Gastroesophageal sphincter (tissue), 4 donors: ENCODE measurements at regions not wholly inside any gene's neighbourhood (a gene's known extent, or its start where the extent isn't known, plus 50 kb on each side); places are given as distances from the start of the nearest gene placed in this dataset.
A peak's percentile ranks its signal among the peaks of the same experiment; 100 is the strongest.

Experiments
- ATAC-seq: fragments of 150-250 bp; one replicate; pipeline ENCODE4 v1.9.1; 2016; ENCODE audit warnings: mild to moderate bottlenecking, moderate library complexity
- H3K27ac ChIP-seq, 4 donors: fragments of 200-600 bp; sonication (generic) in 3 of 4; 1 replicate in 3 of 4; 2 replicates in 1 of 4; pipeline ENCODE4 v1.5.1; 2016 to 2019
- H3K27me3 ChIP-seq: fragments of 200-600 bp; sonication (generic); one replicate; pipeline ENCODE4 v1.5.1; 2019
- H3K36me3 ChIP-seq, 2 donors: fragments of 200-600 bp; sonication (generic); one replicate each; pipeline ENCODE4 v1.5.1; 2019; ENCODE audit warnings: control low read depth in 1 of 2
- H3K4me1 ChIP-seq, 3 donors: fragments of 200-600 bp; sonication (generic); 1 replicate in 2 of 3; 2 replicates in 1 of 3; pipeline ENCODE4 v1.5.1; 2016 to 2019; ENCODE audit warnings: control low read depth in 2 of 3
- H3K4me3 ChIP-seq, 2 donors: fragments of 200-600 bp; sonication (generic); one replicate each; pipeline ENCODE4 v1.5.1; 2019; ENCODE audit warnings: mild to moderate bottlenecking in 1 of 2, moderate library complexity in 1 of 2
- H3K9me3 ChIP-seq, 3 donors: fragments of 200-600 bp; sonication (generic); one replicate each; pipeline ENCODE4 v1.5.1; 2017 to 2019; ENCODE audit warnings: control low read depth in 2 of 3
- CTCF ChIP-seq, 4 experiments: fragments of 200-600 bp in 2 of 4; fragments of 450-650 bp in 2 of 4; sonication (generic) in 1 of 4; IDR thresholded peaks; one replicate each; pipeline ENCODE4 v1.5.1; 2017 to 2019; ENCODE audit warnings: antibody characterized with exemption in 4 of 4, mild to moderate bottlenecking in 2 of 4, moderate library complexity in 2 of 4
- EP300 ChIP-seq: sonication (generic); formaldehyde crosslinking; IDR thresholded peaks from one replicate; pipeline ENCODE4 v1.6.1; 2017; ENCODE audit warnings: antibody characterized with exemption, mild to moderate bottlenecking
- POLR2A ChIP-seq, 2 donors: fragments of 450-650 bp; IDR thresholded peaks; one replicate each; pipeline ENCODE4 v1.6.1; 2017; ENCODE audit warnings: antibody characterized with exemption in 2 of 2, mild to moderate bottlenecking in 2 of 2, moderate library complexity in 1 of 2
- POLR2AphosphoS5 ChIP-seq: sonication (generic); formaldehyde crosslinking; IDR thresholded peaks from one replicate; pipeline ENCODE4 v1.6.1; 2017; ENCODE audit warnings: antibody characterized with exemption
- WGBS, 2 donors: methylation state at CpG; one replicate each; pipeline ENCODE4 v1.1.5; 2018; ENCODE audit warnings: low coverage in 1 of 2; 5-methylcytosine and 5-hydroxymethylcytosine counted together

- Histone ChIP-seq H3K27me3 (no peaks in the 10 kb centered on the region), H3K27ac (no peak overlapping the region), H3K36me3 (no peaks in the 10 kb centered on the region), H3K9me3 (peaks cover 0 to 15% (median 0%) of the 10 kb centered on the region in 3 donors), H3K4me1 (no peaks in the 10 kb centered on the region), H3K4me3 (no peak overlapping the region)
- ATAC-seq, result no peak
- 89 to 100% methylated on average over 1 of the region's 1 CpG for WGBS, 2 donors
- no peak for TF ChIP-seq EP300
Observed at GRCh38 chr3:178283561-178283960, 252.7 kb upstream of the KCNMB2 start.

- Histone ChIP-seq H3K4me1 (no peaks in the 10 kb centered on the region), H3K9me3 (peaks cover 0 to 9% (median 0%) of the 10 kb centered on the region in 3 donors), H3K36me3 (no peaks in the 10 kb centered on the region), H3K27me3 (no peaks in the 10 kb centered on the region), H3K4me3 (no peak overlapping the region), H3K27ac (no peak overlapping the region)
- WGBS, 2 donors, result 20 to 100% methylated on average over 1 of the region's 1 CpG
- no peak for TF ChIP-seq POLR2AphosphoS5
- no peak for TF ChIP-seq CTCF (IDR thresholded peaks at IDR 0.05)
- no peak for TF ChIP-seq POLR2A (IDR thresholded peaks at IDR 0.05)
- no peak for TF ChIP-seq EP300
- ATAC-seq, result no peak
Observed at GRCh38 chr3:178284181-178284580, 252.1 kb upstream of the KCNMB2 start.

- H3K27ac ChIP-seq, result no peak overlapping the region
- WGBS, 2 donors, result 75 to 89% methylated on average over 4 to 5 of the region's 5 CpGs
- no peaks in the 10 kb centered on the region for H3K36me3 ChIP-seq
- H3K4me1 ChIP-seq, result no peaks in the 10 kb centered on the region
- no peak for ATAC-seq
- no peaks in the 10 kb centered on the region for H3K27me3 ChIP-seq
- TF ChIP-seq EP300 (no peak), POLR2AphosphoS5 (no peak), POLR2A (IDR thresholded peaks at IDR 0.05) (no peak), CTCF (IDR thresholded peaks at IDR 0.05) (no peak)
- H3K9me3 ChIP-seq, result no peaks in the 10 kb centered on the region
- no peak overlapping the region for H3K4me3 ChIP-seq
Observed at GRCh38 chr3:178288074-178288473, 248.2 kb upstream of the KCNMB2 start.

GRCh38 chr3:178289544-178290160 is 246.6 kb upstream of the KCNMB2 start:
- Histone ChIP-seq H3K4me3 (no peak overlapping the region), H3K27me3 (no peaks in the 10 kb centered on the region), H3K4me1 (no peaks in the 10 kb centered on the region), H3K9me3 (no peaks in the 10 kb centered on the region), H3K27ac (peak overlapping the region in 1 of 4 donors; percentile 37), H3K36me3 (no peaks in the 10 kb centered on the region)
- 35 to 37% methylated on average over 6 of the region's 6 CpGs for WGBS, 2 donors
- TF ChIP-seq POLR2A (IDR thresholded peaks at IDR 0.05) (no peak), CTCF (IDR thresholded peaks at IDR 0.05) (no peak), EP300 (no peak), POLR2AphosphoS5 (no peak)
- peak; percentile 71 for ATAC-seq

GRCh38 chr3:178291574-178292370 is 244.5 kb upstream of the KCNMB2 start:
- no peak for ATAC-seq
- no peaks in the 10 kb centered on the region for H3K27me3 ChIP-seq
- H3K4me3 ChIP-seq, result no peak overlapping the region
- no peak for TF ChIP-seq POLR2A (IDR thresholded peaks at IDR 0.05)
- TF ChIP-seq POLR2AphosphoS5, result no peak
- no peak for TF ChIP-seq CTCF (IDR thresholded peaks at IDR 0.05)
- TF ChIP-seq EP300, result no peak
- H3K4me1 ChIP-seq, result no peaks in the 10 kb centered on the region
- no peak overlapping the region for H3K27ac ChIP-seq
- WGBS, 2 donors, result 64 to 78% methylated on average over 7 of the region's 7 CpGs
- no peaks in the 10 kb centered on the region for H3K36me3 ChIP-seq
- no peaks in the 10 kb centered on the region for H3K9me3 ChIP-seq
